Sigmoid colon (tissue), 3 donors: ENCODE measurements at regions not wholly inside any gene's neighbourhood (a gene's known extent, or its start where the extent isn't known, plus 50 kb on each side); places are given as distances from the start of the nearest gene placed in this dataset.

Source experiments
- POLR2A ChIP-seq, 2 donors: fragments of 450-650 bp; IDR thresholded peaks; one replicate each; pipeline ENCODE4 v1.6.1; 2016; ENCODE audit warnings: antibody characterized with exemption in 2 of 2, mild to moderate bottlenecking in 2 of 2, moderate library complexity in 2 of 2
- TF ChIP-seq, protein P1 (sequence below), 4 experiments: fragments of 450-650 bp in 3 of 4; fragments of 200-600 bp in 1 of 4; IDR thresholded peaks; one replicate each; pipeline ENCODE4 v1.5.1; 2016 to 2019; ENCODE audit warnings: antibody characterized with exemption in 4 of 4, mild to moderate bottlenecking in 3 of 4, moderate library complexity in 2 of 4

DNA sequence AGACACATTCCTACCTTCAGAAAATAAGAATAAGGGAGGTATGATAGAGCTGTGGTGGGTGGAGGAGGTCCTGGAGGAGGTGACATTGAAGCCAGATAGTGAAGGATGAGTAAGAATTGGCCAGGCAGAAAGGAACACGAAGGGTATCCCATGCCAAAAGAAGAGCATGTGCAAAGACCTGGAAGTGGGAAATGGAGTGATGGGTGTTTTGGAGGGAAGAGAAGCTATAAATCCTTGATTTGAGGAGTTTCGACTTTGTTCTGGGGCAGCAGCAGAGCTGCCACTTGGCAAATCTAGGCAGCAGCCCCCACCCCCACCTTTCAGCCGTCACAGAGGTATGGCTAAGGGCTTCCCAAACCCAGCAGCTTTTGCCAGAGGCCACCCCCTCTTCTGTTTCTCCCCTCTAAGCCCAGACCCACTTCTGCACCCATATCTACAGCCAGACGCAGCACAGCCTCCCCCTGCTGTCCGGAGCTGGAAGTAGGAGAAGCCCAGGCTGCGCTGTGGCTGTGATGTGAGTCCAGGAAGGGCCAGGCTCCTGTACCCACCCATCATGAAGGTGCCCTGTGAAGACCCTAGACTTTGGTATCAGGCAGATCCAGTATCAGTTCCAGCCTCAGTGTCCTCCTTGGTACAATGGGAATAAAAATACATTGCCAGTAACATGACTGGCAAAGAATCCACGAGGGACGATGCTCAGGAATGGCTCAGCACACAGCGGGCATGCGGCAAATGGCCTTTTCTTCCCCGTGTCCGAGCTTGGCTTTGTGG, 188.7 kb upstream of the LINGO1 start:
- TF ChIP-seq POLR2A (IDR thresholded peaks at IDR 0.05), result no peak
- TF ChIP-seq, protein P1, sequence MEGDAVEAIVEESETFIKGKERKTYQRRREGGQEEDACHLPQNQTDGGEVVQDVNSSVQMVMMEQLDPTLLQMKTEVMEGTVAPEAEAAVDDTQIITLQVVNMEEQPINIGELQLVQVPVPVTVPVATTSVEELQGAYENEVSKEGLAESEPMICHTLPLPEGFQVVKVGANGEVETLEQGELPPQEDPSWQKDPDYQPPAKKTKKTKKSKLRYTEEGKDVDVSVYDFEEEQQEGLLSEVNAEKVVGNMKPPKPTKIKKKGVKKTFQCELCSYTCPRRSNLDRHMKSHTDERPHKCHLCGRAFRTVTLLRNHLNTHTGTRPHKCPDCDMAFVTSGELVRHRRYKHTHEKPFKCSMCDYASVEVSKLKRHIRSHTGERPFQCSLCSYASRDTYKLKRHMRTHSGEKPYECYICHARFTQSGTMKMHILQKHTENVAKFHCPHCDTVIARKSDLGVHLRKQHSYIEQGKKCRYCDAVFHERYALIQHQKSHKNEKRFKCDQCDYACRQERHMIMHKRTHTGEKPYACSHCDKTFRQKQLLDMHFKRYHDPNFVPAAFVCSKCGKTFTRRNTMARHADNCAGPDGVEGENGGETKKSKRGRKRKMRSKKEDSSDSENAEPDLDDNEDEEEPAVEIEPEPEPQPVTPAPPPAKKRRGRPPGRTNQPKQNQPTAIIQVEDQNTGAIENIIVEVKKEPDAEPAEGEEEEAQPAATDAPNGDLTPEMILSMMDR (IDR thresholded peaks at IDR 0.05), result peak in 3 of 4 experiments; percentile 40 to 47 (median 47)
